Renal pelvis (tissue), 1 donor: ENCODE measurements at regions not wholly inside any gene's neighbourhood (a gene's known extent, or its start where the extent isn't known, plus 50 kb on each side); places are given as distances from the start of the nearest gene placed in this dataset.
"Not testable (repeated sequence)": the region's sequence is repeated elsewhere in the genome, so short reads cannot be mapped to it uniquely, and the experiment has no call there.

Experiments
- DNase-seq: peaks from one replicate; pipeline ENCODE4 v3.0.0-alpha.2; 2013

DNA sequence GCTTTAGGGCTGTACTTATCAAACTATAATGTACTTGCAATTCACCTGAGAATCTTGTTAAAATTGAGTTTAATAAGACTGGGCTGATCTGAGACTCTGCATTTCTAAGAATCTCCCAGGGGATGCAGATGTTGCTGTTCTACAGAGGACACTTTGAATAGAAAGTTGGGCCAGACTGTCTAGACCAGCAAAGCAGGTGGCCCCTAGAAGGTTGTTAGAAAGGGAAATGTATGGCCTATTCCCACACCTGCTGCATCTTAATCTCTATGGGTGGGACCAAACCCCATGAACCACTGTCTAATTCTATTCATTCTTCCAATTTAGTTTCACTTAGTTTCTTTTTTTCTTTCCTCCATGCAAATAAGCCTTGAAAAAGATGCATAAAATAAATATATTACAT is 413.2 kb upstream of the TECRL start:
- DNase-seq = no peak

DNA sequence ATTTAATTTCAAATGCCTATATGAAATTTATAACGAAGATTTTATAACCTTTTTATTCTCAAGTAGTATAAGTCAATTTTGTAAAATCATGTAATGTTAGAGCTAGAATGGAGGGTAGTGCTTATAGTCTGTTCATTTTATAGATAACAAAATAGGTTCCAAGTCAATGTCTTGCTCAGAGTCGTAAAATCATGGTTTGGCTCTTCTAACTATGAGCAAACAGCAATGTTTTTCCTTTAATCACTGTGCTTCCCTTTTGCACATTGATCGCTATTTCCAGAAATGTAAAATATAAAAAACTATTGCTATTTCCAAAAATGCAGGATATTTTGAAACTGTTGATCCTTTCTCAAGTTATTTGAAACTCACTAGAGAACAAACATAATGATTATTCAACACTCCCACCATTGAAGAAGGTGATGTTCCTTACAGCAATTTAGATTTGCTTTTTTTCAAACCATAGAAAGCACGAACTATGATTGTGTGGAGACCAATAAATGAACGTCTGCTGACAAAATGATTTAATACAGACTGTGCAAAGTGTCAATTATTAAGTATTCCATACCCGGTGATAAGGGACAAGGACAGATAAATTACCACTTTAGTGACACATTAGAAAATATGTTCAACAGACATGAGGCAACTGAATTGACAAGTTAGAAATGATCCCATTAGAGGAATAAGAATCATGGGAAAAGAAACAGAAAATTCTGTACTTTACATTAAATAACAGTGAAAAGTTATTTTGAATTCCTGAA is 412.1 kb upstream of the TECRL start:
- DNase-seq = no peak

DNA sequence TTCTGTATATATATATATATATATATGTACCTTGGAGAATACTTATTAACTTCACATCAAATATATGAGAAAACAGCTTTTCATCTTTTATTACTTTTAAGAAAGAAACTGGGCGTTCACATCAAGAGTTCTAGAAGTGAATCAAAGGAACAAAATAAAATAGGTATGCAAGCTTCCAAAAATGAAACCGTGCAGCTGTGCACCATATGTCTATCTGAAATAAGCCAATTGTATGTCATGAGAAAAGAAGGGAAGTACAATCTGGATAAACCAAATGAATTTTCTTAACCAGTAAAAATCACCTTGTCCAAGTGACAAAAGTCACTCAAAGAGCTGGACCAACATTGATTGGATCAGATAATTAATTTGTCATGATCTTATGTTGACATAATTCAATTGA is 405.4 kb upstream of the TECRL start:
- DNase-seq = no peak

GRCh38 chr4:64807821-64808220 is 398.6 kb upstream of the TECRL start:
- no peak for DNase-seq

DNA sequence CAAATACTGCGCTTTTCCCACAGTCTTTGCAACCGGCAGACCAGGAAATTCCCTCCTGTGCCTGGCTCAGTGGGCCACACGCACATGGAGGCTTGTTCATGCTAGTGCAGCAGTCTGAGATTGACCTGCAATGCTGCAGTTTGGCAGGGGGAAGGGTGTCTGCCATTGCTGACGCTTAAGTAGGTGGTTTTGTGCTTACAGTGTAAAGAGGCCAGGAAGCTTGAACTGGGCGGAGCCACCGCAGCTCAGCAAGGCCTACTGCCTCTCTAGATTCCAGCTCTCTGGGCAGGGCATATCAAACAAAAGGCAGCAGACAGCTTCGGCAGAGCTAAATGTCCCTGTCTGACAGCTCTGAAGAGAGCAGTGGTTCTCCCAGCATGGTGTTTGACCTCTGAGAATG is 390.5 kb upstream of the TECRL start:
- no peak for DNase-seq

- DNase-seq = not testable (repeated sequence)
These were observed 389.6 kb upstream of the TECRL start for GRCh38 chr4:64798828-64799227.

- DNase-seq = no peak
These were observed 387.3 kb upstream of the TECRL start for GRCh38 chr4:64796581-64796980.

DNA sequence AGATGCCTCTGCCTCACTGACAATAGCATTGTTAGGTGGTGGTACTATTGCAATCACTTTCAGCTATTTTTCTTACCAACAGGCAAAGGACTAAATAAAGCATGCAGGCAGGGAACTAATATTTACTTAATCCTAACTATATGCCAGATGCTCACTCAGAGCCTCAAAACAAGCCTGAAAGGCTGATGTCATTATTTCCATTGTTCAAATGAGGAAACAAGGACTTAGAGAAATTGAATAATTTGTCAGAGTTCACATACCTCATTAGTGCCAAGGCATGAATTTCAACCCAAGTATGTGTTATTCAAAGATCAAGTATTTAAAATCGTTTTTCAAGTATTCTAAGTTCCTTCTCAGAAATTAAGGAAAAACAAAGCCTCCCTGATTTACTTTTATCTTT is 374.9 kb upstream of the TECRL start:
- no peak for DNase-seq

DNA sequence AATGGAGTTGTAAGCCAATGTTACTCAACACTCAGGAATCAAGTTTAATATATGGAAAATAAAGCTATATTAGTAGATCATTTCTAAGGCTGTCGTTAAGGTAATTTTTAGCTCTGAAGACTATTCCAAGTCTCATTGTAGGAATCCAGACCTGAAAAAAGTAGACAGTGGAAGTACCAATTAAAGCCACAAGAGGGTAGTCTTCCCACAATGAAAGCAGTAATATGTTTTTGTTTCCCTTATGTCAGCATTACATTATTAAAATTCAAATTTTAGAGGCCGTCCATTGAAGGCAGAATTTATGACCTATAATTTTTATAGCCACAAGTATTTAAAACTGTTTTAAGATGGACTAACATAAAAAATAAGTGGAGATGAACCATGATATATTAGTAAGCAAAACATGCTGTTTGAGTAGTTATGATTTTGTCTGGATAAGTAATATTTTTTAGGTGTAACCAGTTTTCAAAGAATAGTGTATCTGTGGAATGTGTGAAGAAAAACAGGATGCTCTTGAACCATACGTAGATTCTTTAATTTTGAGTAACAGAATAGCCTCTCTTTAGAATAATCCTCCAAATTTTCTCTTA is 372.6 kb upstream of the TECRL start:
- peak; percentile 23 for DNase-seq

DNA sequence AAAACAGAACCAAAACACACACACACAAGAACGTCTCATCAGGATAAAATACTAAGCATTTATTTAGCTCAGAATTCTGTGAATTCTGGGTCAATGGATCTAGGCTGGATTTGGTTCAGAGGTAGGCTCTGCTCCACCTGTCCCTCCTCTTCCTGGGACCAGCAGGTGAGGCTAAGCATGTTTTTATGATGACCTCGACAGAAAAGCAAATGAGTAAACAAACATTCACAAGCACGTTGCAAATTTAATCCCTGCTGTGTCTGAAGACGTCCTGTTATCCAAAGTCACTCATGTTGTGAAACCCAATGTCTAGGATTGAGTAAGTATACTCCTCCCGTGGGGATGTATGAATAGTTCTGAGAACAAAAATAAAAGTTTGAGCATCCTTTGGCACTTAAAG is 371.4 kb upstream of the TECRL start:
- no peak for DNase-seq

GRCh38 chr4:64777286-64777685 is 368.0 kb upstream of the TECRL start:
- no peak for DNase-seq

DNA sequence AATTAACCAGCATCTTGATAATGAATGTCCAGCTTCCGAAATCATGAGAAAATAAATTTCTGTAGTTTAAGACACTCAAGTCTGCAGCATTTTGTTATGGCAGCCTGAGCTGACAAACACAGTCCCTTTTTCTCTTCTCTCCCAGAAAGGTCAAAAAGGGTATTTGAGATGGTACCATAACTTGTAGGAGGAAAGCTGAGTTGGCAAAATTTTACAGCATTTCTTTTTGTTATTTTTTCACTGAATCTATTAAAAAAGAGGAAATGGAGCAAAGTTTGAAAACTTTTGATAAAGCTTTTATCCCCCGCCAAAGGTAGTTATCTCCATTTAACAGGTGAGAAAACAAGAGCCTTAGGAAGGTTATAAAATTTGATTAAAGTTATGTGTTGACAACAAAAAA is 367.6 kb upstream of the TECRL start:
- DNase-seq = no peak

DNA sequence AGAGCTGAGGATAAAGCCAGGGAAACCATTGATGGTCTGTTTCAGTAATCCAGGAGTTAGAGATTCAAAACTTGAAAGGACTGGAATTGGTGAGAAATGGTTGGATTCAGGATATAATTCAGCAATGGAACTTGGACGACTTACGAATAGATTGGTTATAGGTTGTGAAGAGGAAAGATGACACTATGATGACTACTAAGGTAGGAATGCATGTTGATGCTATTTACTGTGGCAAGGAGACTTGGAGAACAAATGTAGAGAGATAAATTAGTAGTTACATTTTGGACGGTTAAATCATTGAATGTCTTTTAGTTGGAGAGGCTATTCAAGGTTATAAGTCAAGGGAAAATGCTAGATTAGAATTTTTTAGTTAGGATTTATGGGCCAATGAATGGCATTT is 365.4 kb upstream of the TECRL start:
- DNase-seq = no peak

- DNase-seq = no peak
These were observed 361.9 kb upstream of the TECRL start for GRCh38 chr4:64771149-64771548.

- no peak for DNase-seq
These were observed 358.3 kb upstream of the TECRL start for GRCh38 chr4:64767547-64767946.

- no peak for DNase-seq
These were observed 357.3 kb upstream of the TECRL start for GRCh38 chr4:64766565-64766964.

DNA sequence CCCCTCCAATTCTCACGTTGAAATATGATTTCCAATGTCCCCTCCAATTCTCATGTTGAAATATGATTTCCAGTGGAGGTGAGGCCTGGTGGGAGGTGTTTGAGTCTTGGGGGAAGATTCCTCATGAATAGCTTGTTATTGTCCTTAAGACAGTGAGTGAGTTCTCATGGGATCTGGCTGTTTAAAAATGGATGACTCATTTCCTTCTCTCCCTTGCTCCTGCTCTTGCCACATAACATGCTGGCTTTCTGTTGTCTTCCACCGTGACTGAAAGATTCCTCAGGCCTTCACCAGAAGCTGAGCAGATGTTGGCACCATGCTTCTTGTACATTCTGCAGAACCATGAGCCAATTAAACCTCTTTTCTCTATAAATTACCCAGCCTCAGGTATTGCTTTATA is 346.8 kb upstream of the TECRL start:
- no peak for DNase-seq

DNA sequence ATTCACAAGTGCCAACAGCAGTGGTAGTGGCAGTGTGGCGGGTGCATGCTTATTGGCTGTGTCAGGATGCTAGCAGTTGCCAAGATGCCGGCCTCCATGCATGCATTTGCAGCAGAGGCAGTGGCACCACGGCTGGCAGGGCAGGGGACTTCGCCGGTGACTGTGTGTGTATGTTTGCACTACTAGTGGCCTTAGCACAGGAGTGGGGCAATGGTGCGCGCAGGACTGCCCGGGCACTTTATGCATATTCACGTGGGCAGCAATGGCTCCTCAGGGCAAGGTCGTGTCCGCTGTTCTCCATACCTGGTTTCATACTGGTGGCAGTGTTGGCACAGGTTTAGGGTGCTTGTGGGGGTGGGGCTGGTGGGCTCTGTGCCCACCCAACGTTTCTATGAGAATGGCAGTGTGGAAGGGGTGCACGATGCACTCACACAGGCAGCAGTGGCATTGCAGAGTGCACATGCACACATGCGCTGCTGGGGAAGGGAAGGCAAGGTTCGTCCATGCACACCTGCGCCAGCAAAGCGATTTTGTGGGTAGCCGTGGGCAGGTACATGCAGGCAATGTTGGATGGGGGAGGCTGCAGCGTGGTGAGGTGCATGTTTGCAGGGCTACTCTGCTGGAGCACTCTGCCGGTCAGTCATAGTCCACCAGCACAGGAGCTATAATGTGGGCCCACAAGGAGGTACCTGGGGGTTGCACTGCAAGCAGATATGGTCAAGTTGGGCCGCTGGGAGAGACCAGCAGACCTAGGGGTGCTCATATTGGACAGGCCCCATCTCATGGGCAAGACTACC is 338.9 kb upstream of the TECRL start:
- no peak for DNase-seq

DNA sequence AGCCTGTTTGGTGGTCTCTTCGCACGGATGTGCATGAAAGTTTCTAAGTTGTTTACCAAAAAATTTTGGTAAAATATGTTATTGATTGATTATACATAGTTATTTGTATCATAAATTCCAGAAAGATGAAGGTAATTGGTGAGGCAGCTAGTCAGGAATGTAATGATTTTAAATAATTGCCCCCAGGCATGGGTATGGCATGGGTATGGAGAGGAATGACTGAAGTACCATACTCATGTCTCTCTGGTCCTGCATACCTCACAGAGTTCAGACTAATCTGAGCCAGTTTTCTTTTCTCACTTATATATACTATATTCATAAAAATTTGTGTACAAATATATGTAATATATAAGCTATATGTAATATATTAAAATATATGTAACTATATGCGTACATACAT is 329.0 kb upstream of the TECRL start:
- no peak for DNase-seq

- DNase-seq = not testable (repeated sequence)
These were observed 328.5 kb upstream of the TECRL start for GRCh38 chr4:64737854-64738138.

DNA sequence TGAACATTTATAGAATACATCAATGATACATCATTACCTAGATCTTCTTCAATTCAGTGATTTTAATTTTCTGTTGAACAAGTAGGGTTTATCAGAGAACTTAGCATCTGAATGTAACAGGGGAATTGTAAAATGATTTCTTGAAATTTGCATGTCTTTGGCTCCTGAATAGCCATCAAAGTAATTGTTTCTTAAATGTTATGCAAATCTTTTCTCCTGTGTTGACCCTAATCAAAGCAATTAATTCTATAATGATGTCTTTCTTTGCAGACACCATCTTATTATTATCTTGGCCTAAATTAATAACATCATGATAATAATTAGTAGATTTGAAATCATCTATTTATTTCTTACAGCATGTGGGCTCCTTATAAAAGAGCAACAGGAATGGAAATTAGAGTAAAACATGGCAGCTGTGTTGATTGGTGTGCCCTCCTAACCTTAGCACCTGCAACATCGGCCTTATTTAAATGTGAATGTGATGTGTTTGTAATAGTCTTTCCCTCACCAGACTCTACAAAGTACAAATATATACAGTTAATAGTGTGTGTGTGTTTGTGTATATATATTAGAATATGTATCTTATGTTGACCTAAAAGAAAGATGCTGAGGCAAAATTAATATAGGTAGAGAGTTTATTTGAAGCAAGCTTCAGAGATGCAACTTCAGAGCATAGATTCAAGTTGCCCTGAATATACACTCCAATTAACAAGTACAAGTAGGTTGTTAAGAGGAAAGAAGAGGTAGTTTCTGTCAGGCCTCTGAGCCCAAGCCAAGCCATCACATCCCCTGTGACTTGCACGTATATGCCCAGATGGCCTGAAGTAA is 328.0 kb upstream of the TECRL start:
- no peak for DNase-seq

GRCh38 chr4:64729561-64729960 is 320.3 kb upstream of the TECRL start:
- no peak for DNase-seq

GRCh38 chr4:64727960-64728359 is 318.7 kb upstream of the TECRL start:
- DNase-seq = no peak
